Endometrium (tissue), 2 donors: ENCODE measurements at regions not wholly inside any gene's neighbourhood (a gene's known extent, or its start where the extent isn't known, plus 50 kb on each side); places are given as distances from the start of the nearest gene placed in this dataset.

Source experiments
- FAIRE-seq: peaks from 2 replicates; lab custom pipeline; 2012; peaks lifted over from hg19 to GRCh38; lab: Jason Lieb, UNC
- donor health status: control.
- donor health status: control.

DNA sequence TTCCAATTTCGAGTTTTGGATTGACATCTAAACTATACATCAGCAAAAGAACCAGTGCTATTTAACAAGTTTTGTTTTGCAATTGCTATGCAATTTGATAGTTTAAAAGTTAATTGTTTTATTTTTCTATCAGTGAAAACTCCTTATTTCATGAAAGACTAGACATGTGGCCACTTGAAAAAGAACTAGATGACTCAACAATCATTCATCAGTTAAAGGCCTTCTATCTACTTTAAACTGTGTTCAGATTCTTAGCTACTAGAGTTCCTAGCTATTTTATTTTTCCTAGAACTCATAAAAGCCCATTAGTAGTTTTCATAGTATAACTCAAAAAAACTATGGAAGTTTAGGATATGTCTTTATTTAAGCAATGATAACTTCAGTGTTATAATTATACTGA is 104.6 kb upstream of the LSM8 start:
- FAIRE-seq, result peak; percentile 85

DNA sequence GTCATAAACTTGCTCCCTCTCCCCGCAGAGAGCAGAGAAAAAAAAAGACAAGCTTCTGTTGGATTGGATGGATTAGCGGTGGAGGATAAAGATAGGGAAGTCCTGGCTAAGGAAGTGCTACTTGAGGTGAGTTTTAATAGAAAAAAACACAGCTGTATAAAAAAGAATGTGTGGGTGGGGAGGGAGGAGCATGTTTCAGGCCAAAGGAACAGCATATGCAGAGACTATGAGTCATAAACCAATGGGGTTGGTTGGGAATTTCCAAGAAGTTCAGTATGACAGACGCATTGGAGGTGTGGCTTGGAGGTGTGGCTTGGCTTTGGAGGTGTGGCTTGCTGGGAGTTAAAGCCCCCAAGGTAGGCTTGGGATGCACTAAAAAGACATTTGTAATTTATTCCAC is 103.0 kb upstream of the LSM8 start:
- no peak for FAIRE-seq

DNA sequence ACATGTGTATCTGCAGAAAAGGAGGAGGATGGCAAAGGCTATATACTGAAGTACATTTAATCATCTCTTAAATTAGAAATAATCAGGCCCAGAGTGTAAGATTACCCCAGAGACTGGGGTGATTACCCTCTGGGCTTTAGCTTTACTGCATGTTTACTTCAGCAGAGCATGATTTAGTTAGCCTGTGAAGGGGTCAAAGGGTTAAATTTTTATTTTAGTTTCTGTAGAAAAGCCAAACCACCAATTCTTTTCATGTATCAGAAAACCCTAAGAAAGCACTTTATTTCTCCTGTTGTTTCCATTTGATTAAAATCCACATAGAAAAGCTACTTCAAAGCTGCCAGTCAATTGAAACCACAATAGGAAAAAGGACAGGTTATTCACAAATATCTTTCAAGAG is 101.5 kb upstream of the LSM8 start:
- FAIRE-seq, result peak; percentile 59

DNA sequence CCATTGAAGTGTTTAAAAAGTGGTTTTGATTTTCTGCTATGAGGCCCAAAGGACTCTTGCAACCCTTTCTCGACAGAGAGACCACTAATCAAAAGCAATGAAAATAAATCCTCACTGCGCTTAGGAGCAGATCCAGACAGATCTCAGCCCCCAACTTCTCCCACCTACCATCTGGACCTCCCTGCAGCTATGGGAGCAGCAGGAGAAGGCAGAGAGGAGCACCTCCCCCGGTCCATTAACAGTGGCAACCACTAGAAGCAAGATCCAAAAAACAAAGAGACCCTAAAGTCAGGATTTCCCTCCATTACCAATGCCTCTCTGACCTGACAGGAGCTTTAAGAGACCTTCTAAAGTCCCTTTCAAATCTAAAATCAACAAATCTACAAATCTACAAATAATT is 99.0 kb upstream of the LSM8 start:
- FAIRE-seq, result no peak

DNA sequence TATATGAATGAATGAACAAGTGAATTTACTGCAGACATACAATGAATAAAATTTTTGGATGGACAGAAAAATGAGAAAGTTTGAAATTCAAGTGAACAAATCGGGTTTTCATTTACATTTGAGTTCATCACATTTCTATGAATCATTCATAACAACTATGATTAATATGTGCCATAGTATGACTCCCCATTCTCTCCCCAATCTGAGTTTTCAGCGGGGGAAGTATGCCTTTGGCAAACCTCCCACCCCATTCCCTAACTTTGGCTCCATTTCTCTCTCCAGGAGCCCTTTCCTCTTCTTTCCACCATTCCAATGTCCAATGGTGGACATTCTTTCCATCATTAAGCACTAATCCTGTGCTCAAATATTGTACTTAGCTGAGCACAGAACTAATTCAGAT is 96.8 kb upstream of the LSM8 start:
- no peak for FAIRE-seq

DNA sequence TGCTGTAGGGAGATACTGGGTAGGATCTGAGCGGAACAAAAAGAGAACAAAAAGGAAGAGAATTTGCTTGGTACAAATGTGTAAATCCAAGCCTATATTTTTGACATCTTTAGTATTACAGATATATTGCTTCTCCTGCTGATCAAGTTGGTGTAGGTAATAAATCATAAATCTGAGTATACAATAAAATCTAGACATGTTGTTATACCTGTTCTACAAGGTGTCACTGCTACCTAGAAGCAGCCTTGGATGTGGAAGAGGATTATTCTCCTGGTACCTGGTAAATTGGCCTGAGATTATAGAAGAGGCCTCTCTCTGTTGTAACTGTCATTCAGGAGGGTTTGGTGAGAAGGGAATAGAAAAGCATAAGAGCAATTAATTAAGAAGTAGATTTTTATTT is 89.9 kb upstream of the LSM8 start:
- no peak for FAIRE-seq

DNA sequence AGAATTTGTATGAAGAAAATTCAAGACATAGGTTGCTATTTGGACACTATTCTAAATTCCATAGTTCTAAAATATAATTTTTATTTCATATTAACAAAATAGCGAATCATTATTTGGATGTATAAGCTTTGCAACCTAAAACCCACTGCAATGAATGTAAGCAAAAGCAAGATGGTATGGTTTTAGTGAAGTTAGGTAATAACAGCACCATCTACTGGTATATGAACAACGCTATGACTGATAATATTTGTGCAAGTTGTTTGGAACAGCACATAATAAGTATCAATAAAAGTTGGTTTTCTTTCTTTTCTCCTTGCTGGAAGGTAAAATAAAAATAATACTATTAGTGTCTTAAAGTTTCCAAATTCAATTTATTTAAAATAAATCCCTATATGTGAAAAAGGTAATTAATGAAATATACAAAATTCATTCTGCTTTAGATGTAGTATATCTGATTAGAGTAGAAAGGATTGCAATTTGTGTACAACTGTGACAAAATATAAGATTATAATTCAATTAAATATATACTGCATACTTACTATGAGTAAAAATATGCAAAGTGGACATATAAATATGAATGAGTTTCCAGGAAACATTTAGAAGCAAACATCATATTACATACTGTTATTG is 79.0 kb upstream of the LSM8 start:
- peak; percentile 91 for FAIRE-seq

DNA sequence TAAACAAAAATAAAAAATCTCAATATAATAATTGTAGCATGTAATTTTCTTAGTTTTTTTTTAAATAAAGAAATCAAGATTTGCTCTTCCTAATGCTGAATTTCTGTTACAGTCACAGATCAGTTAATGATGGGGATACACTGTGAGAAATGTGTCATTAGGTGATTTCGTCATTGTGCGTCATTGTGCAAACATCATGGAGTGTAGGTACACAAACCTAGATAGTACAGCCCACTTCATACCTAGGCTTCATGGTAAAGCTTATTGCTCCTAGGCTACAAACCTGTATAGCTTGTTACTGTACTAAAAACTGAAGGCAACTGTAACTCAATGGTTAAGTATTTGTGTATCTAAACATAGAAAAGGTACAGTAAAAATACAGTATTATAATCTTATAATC is 74.4 kb upstream of the LSM8 start:
- FAIRE-seq, result no peak

- no peak for FAIRE-seq
Observed at GRCh38 chr7:118110178-118110925, 73.6 kb upstream of the LSM8 start.

DNA sequence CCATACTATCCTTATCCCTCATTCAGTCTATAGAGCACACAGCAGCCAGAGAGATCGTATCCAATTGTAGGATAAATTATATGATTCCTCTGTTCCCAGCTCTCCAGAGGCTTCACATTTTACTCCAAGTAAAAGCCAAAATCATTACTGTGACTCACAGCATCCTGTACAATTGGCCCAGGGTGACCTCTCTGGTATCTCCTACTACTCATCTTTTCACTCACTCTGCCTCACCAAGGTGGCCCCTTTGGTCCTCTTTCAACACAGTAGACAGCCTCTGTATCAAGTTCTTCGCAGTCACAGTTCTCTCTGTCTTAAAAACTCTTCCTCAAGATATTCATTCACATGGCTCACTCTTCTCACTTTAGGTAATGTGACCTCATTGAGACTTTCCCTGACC is 72.6 kb upstream of the LSM8 start:
- FAIRE-seq, result no peak

- no peak for FAIRE-seq
Observed at GRCh38 chr7:118114175-118114574, 69.8 kb upstream of the LSM8 start.

DNA sequence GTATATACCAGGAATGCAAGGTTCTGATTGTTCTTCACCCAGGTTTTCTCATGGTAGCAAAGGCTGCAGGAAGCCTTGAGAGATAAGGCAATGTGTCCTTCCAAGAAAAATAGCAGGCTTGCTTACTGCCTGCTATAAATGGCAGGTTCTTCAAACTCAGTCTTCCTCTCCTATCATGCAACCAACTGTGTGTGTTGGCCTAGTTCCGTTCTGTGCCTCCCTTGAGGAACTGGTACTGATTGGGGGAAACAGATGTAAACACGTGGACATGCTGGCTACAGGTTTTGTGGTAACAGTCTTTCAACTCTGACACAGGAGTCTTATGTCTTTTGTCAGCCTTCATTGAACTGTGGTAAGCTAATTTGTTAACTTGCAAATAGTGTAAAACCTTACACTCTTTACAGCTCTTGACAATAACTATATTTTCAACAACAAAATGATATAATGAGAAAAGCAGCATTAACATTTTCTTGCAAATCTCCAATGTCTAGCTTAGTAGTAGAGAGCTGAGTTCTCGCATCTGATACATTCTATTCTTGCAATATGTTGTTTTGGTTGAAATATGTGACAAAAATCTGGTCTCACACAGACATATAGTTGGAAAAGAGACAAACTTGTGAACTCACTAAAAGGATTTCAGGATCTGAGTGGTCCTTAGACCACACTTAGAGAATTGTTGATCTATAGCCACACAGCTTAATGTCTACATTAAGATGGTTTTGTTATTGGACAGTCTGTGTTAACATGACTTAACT is 54.7 kb upstream of the LSM8 start:
- no peak for FAIRE-seq

GRCh38 chr7:118132764-118133163 is 51.2 kb upstream of the LSM8 start:
- no peak for FAIRE-seq
